GM18498 (cell line): ENCODE measurements at regions not wholly inside any gene's neighbourhood (a gene's known extent, or its start where the extent isn't known, plus 50 kb on each side); places are given as distances from the start of the nearest gene placed in this dataset.
"Not testable (repeated sequence)": the region's sequence is repeated elsewhere in the genome, so short reads cannot be mapped to it uniquely, and the experiment has no call there.

Source experiments
- ATAC-seq: cut with Tn5 transposase; IDR thresholded peaks from one replicate; pipeline ENCODE4 v1.9.1; 2021; ENCODE audit warnings: mild to moderate bottlenecking, moderate library complexity; ENCODE audit not compliant: unreplicated experiment

- no peak for ATAC-seq
Measured at GRCh38 chr18:78422336-78422735, 557.3 kb upstream of the SALL3 start.

- ATAC-seq: no peak
Measured at GRCh38 chr18:78423811-78424210, 555.8 kb upstream of the SALL3 start.

GRCh38 chr18:78424403-78425018, 555.1 kb upstream of the SALL3 start:
- ATAC-seq: no peak

- ATAC-seq: no peak
Measured at GRCh38 chr18:78425019-78425412, 554.6 kb upstream of the SALL3 start.

- no peak for ATAC-seq
Measured at GRCh38 chr18:78427081-78427480, 552.5 kb upstream of the SALL3 start.

GRCh38 chr18:78429127-78430108, 550.2 kb upstream of the SALL3 start:
- no peak for ATAC-seq

GRCh38 chr18:78430131-78430758, 549.4 kb upstream of the SALL3 start:
- no peak for ATAC-seq

- no peak for ATAC-seq
Measured at GRCh38 chr18:78431606-78432005, 548.0 kb upstream of the SALL3 start.

GRCh38 chr18:78433562-78433961, 546.1 kb upstream of the SALL3 start:
- no peak for ATAC-seq

GRCh38 chr18:78436110-78436509, 543.5 kb upstream of the SALL3 start:
- ATAC-seq: no peak

GRCh38 chr18:78438235-78438634, 541.4 kb upstream of the SALL3 start:
- ATAC-seq: not testable (repeated sequence)

- no peak for ATAC-seq
Measured at GRCh38 chr18:78445880-78446279, 533.7 kb upstream of the SALL3 start.

- no peak for ATAC-seq
Measured at GRCh38 chr18:78447211-78447610, 532.4 kb upstream of the SALL3 start.

GRCh38 chr18:78448106-78448505, 531.5 kb upstream of the SALL3 start:
- ATAC-seq: no peak

GRCh38 chr18:78448591-78448990, 531.0 kb upstream of the SALL3 start:
- ATAC-seq: no peak

GRCh38 chr18:78454221-78454620, 525.4 kb upstream of the SALL3 start:
- no peak for ATAC-seq

GRCh38 chr18:78455386-78455785, 524.2 kb upstream of the SALL3 start:
- ATAC-seq: no peak

- ATAC-seq: no peak
Measured at GRCh38 chr18:78457011-78457410, 522.6 kb upstream of the SALL3 start.

- ATAC-seq: no peak
Measured at GRCh38 chr18:78457731-78458130, 521.9 kb upstream of the SALL3 start.

- ATAC-seq: no peak
Measured at GRCh38 chr18:78458356-78458755, 521.3 kb upstream of the SALL3 start.

- no peak for ATAC-seq
Measured at GRCh38 chr18:78459668-78460067, 520.0 kb upstream of the SALL3 start.

GRCh38 chr18:78460558-78460957, 519.1 kb upstream of the SALL3 start:
- no peak for ATAC-seq
